ENCODE measurements at regions not wholly inside any gene's neighbourhood (a gene's known extent, or its start where the extent isn't known, plus 50 kb on each side); places are given as distances from the start of the nearest gene placed in this dataset.

DNA sequence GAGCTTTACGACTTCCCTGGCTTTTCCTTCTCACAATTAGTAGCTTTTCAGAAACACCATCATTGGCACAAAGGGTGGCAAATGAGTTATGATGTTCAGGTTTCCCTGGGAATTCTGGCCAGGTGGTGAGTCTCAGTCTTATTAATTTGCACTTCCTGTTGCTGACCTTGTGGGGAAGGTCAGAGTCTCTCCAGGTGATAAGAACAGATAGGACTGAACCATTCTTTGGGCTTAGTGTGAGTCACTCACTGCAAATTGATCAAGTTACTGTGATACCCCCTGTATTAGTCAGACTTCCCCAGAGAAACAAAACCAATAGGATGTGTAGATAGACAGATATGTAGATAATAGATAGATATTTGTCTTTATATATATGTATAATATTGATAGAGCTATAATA is 53.8 kb upstream of the RANBP3L start:
- in situ Hi-C loops (cut with HindIII; ENCODE audit: low pct_ligation_motif_present, low pct_unique_long_range_greater_than_20kb, low sequenced_read_pairs) = no loop called here
- no peak for DNase-seq

DNA sequence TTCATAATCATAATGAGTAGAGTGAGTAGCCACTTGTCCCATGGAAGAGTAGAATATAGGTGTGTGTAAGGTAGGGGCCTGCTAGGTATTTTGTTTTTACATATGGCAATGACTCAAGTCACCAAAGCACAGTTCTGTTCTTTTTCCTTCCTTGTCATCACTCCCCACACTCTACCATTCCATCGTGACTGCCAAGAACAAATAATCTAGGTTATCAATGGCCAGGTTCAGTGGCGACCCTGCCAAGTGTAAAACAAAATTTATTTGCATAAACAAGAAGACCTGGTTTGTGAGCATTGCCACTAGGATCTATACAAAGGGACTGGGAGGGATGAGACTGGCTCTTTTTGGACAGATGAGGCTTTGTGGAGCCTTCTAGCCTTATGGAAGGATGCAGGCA is 55.2 kb upstream of the RANBP3L start:
- no peak for DNase-seq
- in situ Hi-C loops (cut with HindIII; ENCODE audit: low pct_ligation_motif_present, low pct_unique_long_range_greater_than_20kb, low sequenced_read_pairs) = no loop called here

DNA sequence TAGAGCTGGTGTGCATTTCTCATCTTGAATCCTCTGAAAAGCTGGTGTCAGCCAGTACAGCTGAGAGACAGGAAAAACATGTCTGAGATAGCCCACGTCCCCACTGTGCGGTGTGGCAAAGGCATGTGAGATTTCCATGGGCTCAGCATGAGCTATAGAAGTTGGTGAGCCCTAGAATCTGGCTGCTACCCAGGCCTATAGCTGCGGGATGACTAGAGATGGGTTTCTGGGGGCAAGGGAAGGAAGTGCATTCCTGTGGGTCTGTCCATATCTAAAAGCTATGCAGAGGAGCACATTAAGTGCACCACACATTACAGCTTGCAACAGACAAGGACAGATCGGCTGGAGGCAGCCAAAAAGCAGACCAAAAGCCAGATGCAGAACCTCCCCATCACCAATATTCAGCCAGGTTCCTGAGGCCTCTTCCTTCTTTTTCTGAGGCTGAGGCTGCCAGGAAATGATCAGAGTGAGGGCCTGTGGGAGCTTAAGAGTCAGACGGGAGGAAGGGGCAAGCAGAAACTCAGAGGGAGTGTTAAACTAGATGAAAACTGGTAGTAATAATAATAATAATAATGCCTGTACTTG is 55.8 kb upstream of the RANBP3L start:
- in situ Hi-C loops (cut with HindIII; ENCODE audit: low pct_ligation_motif_present, low pct_unique_long_range_greater_than_20kb, low sequenced_read_pairs) = no loop called here
- DNase-seq = no peak

DNA sequence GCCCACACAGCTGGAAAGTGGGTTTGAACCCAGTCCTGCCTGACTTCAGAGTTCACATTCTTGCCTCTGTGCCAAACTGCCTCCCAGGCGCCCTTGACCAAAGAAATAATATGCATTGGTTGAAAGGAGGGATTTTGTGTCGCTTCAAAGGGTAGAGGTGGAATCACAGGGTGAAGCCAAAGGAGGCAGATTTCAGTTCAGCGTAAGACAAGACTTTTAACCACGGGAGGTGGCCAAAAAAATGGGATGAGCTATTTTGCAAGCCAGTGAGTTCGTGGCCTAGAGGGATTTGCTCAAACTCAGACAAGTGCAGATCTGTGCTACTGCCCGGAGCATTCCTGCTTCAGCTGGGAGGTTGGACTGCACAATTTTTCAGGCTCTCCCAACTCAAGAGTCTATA is 57.6 kb upstream of the RANBP3L start:
- in situ Hi-C loops (cut with HindIII; ENCODE audit: low pct_ligation_motif_present, low pct_unique_long_range_greater_than_20kb, low sequenced_read_pairs) = no loop called here
- no peak for DNase-seq

DNA sequence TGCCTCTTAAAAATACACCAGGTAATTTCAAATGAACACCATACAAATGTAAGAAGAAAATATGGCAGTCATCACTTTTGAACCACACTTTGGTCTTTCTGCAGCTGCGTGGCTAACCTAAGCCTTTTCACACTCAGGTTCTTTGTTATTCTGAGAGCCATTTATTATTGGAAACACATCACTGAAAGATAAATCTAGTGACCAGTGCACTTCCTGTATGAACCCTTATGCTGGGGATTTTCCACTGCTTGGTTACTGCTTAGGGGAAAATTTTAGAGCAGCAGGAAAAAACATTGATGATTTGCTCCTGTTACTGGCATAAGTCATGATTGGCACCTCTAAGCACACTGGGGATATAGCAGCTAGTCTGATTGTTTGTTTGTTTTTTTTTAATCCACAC is 58.6 kb upstream of the RANBP3L start:
- in situ Hi-C loops (cut with HindIII; ENCODE audit: low pct_ligation_motif_present, low pct_unique_long_range_greater_than_20kb, low sequenced_read_pairs) = no loop called here
- DNase-seq = no peak

DNA sequence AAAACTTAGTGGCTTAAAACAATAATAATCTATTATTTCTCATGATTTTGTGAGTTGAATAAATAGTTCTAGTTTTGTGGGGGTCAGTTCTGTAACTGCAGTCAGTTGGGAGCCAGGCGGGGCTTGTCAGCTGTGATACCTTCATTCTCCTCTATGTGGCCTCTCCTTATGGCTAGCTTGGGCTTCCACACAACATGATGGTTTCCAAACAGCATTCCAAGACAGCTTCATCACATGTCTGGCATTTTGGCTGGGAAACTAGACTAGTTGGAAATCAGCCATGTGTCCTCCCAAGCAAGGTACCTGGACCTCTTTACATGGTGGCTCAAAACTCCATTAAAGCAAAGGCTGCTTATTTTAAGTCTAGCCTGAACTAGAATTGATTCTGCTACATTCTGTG is 61.4 kb upstream of the RANBP3L start:
- in situ Hi-C loops (cut with HindIII; ENCODE audit: low pct_ligation_motif_present, low pct_unique_long_range_greater_than_20kb, low sequenced_read_pairs) = no loop called here
- peak; percentile 26 for DNase-seq

DNA sequence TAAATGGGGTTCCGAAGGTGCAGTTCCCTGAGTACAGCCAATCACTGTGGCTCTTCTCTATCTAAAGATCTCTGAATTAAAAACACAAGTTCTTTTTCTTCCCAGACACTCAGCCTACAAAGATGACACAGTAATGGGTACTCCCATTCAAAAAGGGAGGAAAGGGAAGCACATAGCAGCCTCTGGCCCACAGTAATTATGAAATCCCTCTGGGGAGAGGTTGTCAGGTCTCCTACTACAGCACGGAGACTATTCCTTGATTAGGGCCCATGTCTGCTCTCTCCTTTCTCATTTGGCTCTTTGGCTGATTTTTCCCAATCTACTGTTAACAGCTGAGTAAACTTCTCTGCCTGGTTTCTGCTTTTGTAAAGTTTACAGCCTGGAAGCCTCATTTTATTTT is 62.0 kb upstream of the RANBP3L start:
- DNase-seq = no peak
- in situ Hi-C loops (cut with HindIII; ENCODE audit: low pct_ligation_motif_present, low pct_unique_long_range_greater_than_20kb, low sequenced_read_pairs) = no loop called here

DNA sequence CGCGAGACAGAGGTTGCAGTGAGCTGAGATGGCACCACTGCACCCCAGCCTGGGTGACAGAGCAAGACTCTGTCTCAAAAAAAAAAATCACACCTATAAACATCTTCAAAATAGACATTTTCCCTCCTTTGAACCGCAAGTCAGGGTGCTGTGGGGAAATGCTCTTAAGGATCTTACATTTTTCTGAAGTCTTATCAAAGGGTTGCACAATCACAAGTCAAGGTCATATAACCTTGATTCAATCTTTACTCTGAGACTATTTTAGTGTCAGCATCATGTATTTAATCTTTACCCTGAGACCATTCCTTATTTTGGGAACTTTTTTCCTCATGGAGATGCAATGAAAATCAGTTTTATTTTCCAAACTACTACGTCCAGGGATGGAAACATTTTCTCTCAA is 62.8 kb upstream of the RANBP3L start:
- in situ Hi-C loops (cut with HindIII; ENCODE audit: low pct_ligation_motif_present, low pct_unique_long_range_greater_than_20kb, low sequenced_read_pairs) = no loop called here
- no peak for DNase-seq

DNA sequence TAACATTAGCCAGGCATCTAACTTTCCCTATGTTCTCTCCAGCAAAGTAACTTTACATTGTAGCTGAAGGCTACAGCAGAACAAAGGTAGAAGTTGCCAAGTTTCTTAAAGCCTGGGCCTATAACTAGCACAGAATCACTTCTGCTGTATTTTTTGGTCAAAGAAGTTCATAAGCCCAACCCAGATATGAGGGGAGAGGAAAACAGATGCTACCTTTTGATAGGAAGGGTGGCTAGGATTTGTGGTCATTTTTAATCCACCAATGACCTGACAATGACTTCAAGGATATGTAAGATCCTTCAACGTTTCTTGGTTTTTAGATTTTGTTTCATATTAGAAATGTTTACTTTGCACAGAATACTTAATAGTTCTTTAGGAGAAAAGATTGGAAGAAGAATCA is 64.2 kb upstream of the RANBP3L start:
- no peak for DNase-seq

DNA sequence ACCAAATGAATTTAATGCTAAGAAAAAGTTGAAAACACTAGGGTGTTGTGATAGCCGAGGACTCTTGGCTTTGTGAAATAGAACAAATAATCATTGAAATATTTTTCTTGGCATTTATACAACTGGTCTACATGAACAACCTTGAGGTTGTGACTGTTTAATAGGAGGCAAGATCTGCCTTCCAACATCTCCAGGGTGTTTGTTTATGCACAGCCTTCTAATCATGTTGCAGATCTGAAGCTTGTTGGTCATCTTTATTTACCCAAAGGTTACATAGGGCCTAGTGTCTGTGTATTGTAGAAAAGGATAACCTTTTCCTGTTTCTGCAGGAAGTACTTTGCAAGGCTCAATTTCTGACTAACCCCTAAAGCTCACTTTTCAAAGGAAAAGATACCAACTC is 65.2 kb upstream of the RANBP3L start:
- DNase-seq = no peak
- in situ Hi-C loops (cut with HindIII; ENCODE audit: low pct_ligation_motif_present, low pct_unique_long_range_greater_than_20kb, low sequenced_read_pairs) = no loop called here

More for the DNA sequence above, 64.2 kb upstream of the RANBP3L start:
- in situ Hi-C loops (cut with HindIII; ENCODE audit: low pct_ligation_motif_present, low pct_unique_long_range_greater_than_20kb, low sequenced_read_pairs) = no loop called here

DNA sequence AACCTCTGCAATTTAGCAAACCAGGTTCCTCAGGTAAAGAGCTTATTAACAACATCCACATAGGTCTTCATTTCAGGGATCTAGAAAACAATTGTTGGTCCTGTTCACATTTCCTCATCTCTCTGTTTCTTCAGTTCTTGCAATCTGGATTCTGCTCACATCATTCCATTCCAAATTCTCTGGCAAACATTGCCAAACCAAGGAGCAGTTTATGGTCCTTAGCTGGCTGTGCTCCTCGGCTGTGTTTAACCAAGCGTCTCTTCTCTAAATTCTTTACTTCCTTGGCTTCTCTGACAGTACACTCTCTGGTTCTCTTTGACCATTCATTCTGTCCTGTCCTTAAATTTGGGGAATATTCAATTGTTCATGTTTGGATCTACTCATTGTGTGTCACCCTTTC is 65.8 kb upstream of the RANBP3L start:
- in situ Hi-C loops (cut with HindIII; ENCODE audit: low pct_ligation_motif_present, low pct_unique_long_range_greater_than_20kb, low sequenced_read_pairs) = no loop called here
- no peak for DNase-seq

DNA sequence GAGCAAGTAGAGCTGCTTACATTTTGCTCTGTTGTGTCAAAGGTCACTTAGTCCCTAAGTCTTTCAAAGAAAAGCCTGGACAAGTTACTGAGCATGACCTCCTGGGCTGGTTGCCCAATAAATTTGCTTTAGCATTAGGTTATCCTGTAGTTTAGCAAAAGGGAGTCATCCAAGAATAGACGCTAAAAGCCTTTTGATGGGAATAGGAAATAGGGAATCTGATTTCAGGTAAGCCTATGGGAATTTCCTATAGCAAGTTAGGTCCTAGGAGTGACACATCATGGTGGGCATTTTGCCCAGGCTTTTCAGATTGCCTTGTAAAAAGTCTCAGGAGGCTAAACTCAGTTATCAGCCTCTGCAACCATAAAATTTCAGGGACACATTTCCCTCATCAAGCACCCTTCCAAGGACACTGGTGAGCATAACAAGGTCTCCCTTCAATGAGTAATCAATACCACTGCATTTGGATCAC is 67.6 kb upstream of the RANBP3L start:
- in situ Hi-C loops (cut with HindIII; ENCODE audit: low pct_ligation_motif_present, low pct_unique_long_range_greater_than_20kb, low sequenced_read_pairs) = no loop called here
- no peak for DNase-seq

DNA sequence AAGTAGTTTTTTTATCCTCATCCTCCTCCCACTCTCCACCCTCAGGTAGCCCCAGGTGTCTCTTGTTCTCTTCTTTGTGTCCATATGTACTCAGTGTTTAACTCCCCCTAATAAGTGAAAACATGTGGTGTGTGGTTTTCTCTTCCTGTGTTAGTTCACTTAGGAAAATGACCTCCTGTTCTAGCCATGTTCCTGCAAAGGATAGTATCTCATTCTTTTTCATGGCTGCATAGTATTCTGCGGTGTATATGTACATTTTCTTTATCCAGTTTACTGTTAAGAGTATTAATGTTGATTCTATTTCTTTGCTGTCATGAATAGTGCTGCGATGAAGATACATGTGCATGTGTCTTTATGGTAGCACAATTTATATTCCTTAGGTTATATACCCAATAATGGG is 68.4 kb upstream of the RANBP3L start:
- in situ Hi-C loops (cut with HindIII; ENCODE audit: low pct_ligation_motif_present, low pct_unique_long_range_greater_than_20kb, low sequenced_read_pairs) = no loop called here

DNA sequence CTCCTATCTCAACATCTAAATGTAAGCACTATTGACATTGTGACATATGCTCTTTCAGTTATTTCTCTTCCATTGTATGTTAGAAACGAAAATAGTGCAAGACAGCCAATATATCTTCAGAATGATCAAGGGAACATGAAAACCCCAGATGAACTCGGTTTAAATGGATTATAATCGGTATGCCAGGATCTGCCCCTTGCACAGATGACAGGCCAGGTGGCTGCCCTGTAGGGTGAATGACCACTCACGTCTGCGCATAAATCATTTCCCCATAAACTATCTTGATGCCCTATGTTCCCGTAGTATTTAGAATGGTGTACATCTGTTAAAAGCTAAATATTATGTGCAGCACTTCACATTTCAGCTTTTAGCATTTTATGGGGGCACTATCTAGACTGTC is 69.7 kb upstream of the RANBP3L start:
- in situ Hi-C loops (cut with HindIII; ENCODE audit: low pct_ligation_motif_present, low pct_unique_long_range_greater_than_20kb, low sequenced_read_pairs) = no loop called here
- DNase-seq = no peak

More for the DNA sequence above, 68.4 kb upstream of the RANBP3L start:
- DNase-seq = no peak

DNA sequence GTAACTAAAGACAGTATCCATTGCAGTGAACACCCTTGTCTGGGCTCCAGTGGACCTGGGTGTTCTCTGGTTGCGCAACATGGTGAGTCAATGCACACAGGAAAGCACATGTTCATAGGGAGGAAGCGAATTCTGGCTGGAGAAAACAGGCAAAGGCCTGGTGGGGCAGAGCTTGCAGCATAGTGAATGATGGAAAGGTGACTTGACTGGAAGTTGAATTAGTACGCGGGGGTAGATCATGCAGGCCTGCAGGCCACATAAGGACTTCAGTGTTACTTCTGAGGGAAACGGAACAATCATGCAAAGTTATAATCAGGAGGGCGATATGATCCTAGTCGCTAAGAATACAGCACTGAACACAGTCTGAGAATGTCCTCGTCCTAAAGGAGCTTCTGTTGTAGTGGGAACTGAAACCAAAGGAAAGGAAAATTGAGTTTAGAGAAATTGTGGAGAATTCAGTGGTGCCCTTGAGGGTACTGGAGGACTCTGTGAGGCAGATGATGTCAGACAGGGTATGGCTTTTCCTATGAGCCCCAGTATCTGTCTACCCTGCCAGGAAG is 71.9 kb upstream of the RANBP3L start:
- DNase-seq = peak; percentile 9
- in situ Hi-C loops (cut with HindIII; ENCODE audit: low pct_ligation_motif_present, low pct_unique_long_range_greater_than_20kb, low sequenced_read_pairs) = no loop called here

DNA sequence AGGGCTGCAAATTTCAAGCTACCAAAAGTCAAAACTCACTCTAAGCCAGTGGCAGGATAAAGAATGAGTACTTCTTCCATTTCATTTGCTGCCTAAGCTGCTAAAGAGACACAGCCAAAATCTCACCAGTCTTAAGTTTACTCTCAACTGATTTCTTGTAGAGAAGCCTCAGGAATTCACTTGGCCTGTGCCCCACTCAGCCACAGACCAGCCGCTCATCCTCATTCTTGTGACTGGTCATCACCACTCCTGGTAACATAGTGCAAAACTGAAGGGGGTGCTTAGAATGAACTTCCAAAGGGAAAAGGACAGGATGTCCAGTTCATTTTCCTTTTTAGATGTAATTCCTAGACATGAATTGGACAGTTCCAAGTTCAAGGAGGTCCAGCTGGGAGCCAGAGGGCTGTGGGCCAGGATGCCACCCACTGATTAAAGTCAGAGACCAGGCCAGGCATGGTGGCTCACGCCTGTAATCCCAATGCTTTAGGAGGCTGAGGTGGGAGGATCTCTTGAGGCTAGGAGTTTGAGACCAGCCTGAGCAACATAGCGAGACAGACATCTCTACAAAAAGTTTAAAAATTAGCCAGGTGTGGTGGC is 72.7 kb upstream of the RANBP3L start:
- DNase-seq = peak; percentile 48
- in situ Hi-C loops (cut with HindIII; ENCODE audit: low pct_ligation_motif_present, low pct_unique_long_range_greater_than_20kb, low sequenced_read_pairs) = no loop called here

DNA sequence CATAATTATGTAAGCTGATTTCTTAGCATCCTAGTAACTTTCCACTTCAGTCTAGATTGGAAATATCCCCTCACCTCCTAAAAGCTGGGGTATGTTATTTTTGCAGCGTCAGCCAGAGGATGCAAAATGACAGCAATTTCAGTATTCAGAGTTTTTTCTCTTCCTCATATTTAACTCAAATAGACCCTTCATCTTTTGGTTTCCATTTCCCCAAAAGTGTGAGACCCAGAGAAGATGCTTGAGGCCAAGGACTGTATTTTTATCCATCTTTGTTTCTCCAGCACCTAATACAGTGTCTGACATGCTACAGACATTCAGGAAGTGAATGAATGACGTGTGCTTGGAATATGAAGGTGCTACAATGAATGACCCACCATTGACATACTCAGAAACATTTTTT is 75.5 kb upstream of the RANBP3L start:
- no peak for DNase-seq

DNA sequence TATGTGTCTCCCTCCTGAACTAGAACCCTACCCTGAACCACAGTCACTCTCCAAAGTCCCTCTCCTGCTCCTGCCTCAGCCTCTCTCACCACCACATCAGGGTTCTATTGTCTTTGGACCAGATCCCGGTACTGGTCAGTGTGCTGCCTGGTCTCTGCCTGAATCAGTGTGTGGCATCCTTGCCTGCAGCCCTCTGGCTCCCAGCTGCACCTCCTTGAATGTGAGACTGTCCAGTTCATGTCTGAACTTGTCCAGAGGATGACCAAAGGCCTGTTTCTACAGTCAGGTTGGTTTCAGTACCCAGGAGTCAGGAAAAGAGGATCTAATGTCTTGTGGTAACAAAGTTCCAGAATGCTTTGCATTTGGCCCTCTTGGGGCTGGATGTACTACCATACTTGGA is 76.8 kb upstream of the RANBP3L start:
- no peak for DNase-seq
- in situ Hi-C loops (cut with HindIII; ENCODE audit: low pct_ligation_motif_present, low pct_unique_long_range_greater_than_20kb, low sequenced_read_pairs) = no loop called here

More for the DNA sequence above, 75.5 kb upstream of the RANBP3L start:
- in situ Hi-C loops (cut with HindIII; ENCODE audit: low pct_ligation_motif_present, low pct_unique_long_range_greater_than_20kb, low sequenced_read_pairs) = no loop called here

DNA sequence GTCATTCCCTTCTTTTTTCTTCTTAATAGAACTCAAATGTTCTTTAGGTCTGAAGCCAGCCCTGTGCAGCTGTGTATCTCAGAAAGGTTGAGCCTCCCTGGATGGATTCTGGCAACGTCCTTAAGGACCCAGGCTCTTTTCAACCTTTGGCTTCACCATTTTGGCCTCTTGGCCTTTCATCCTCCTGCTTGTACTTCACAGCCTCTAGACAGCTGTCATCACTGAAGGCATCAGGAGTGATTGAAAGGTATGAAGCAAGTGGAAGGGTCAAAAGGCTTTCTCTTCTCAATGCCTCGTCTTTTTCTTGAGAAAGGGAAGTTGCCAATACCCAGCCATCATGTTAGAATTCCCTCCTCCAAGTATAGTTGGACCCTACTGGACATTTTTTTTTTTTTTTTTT is 81.2 kb upstream of the RANBP3L start:
- DNase-seq = no peak
- in situ Hi-C loops (cut with HindIII; ENCODE audit: low pct_ligation_motif_present, low pct_unique_long_range_greater_than_20kb, low sequenced_read_pairs) = no loop called here

DNA sequence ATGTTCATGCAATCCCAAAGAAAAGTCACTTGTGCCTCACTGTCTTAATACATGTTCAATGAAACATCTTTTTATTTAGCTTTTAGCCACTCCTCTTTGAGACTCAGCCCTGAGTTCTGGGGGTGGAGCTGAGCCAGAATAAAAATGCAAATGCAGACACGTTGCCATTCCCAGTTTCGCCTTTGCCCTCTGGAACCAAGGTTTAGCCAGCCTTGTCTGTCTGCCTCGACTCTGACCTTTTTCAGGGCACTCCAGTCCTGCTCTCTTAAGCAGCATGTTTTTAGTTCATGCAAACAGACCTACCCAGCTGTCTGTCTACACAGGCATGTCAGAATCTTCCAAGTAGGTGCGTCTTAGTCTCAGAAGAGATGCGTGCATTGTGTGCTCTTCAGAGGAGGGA is 82.2 kb upstream of the RANBP3L start:
- no peak for DNase-seq
- in situ Hi-C loops (cut with HindIII; ENCODE audit: low pct_ligation_motif_present, low pct_unique_long_range_greater_than_20kb, low sequenced_read_pairs) = no loop called here

Measured in ACHN (cell line).